HL-60 (cell line): ENCODE measurements at regions not wholly inside any gene's neighbourhood (a gene's known extent, or its start where the extent isn't known, plus 50 kb on each side); places are given as distances from the start of the nearest gene placed in this dataset.

Source experiments
- DNase-seq, 2 experiments: peaks; one replicate each; pipeline ENCODE4 v3.0.0-alpha.2; 2010 to 2020; ENCODE audit warnings: low read depth in 1 of 2, low spot score in 1 of 2
- H3K27ac ChIP-seq: fragments of 250-450 bp; sonication (Bioruptor Pico); replicated peaks from 2 replicates; pipeline ENCODE4 v1.5.1; 2020; ENCODE audit warnings: mild to moderate bottlenecking, moderate library complexity
- H3K27me3 ChIP-seq: fragments of 250-450 bp; sonication (Bioruptor Pico); 2 replicates; pipeline ENCODE4 v1.5.1; 2021; ENCODE audit warnings: mild to moderate bottlenecking, moderate library complexity; ENCODE audit not compliant: insufficient read depth, poor library complexity, severe bottlenecking
- H3K4me3 ChIP-seq: replicated peaks from 2 replicates; pipeline ENCODE4 v1.5.1; 2011; ENCODE audit warnings: mild to moderate bottlenecking, control low read depth, low read length; ENCODE audit not compliant: insufficient read depth
- GABPA ChIP-seq: IDR thresholded peaks from 2 replicates; pipeline ENCODE4 v1.6.1; 2012; ENCODE audit warnings: low read depth
- POLR2AphosphoS5 ChIP-seq: IDR thresholded peaks from 2 replicates; pipeline ENCODE4 v1.6.1; 2012; ENCODE audit warnings: low read depth
- REST ChIP-seq: IDR thresholded peaks from 2 replicates; pipeline ENCODE4 v1.6.1; 2012; ENCODE audit warnings: low read depth; ENCODE audit not compliant: insufficient replicate concordance
- SPI1 ChIP-seq: IDR thresholded peaks from 2 replicates; pipeline ENCODE4 v1.6.1; 2012; ENCODE audit warnings: low read depth, mild to moderate bottlenecking, borderline replicate concordance
- TF ChIP-seq, protein P1 (sequence below): IDR thresholded peaks from one replicate; pipeline ENCODE4 v1.5.1; 2011; ENCODE audit warnings: low read length, control low read depth, inconsistent platforms; ENCODE audit not compliant: insufficient read depth

DNA sequence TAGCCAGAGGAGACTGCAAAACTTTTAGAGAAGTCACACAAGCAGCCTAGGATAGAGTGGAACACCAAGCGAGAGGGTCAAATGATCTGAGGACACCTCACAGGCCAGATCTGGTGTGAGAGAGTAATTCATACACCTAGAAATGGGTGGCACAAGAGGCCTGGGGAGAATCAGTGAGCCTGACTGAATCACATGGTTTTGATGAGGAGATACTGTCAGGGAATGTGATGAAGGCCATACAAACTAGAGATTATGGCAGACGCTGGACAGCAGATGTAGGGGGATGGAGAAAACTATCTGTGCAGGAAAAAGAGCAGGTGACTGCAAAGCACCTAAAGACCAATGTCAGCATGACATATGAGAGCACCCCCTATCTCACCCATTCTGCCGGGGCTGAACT is 105.0 kb upstream of the TTC14 start:
- DNase-seq, result no peak
- Histone ChIP-seq H3K27ac (no peak overlapping the region), H3K4me3 (no peak overlapping the region), H3K27me3 (no peaks in the 10 kb centered on the region)
- TF ChIP-seq REST (no peak), POLR2AphosphoS5 (no peak), SPI1 (no peak), GABPA (no peak)
- TF ChIP-seq, protein P1, sequence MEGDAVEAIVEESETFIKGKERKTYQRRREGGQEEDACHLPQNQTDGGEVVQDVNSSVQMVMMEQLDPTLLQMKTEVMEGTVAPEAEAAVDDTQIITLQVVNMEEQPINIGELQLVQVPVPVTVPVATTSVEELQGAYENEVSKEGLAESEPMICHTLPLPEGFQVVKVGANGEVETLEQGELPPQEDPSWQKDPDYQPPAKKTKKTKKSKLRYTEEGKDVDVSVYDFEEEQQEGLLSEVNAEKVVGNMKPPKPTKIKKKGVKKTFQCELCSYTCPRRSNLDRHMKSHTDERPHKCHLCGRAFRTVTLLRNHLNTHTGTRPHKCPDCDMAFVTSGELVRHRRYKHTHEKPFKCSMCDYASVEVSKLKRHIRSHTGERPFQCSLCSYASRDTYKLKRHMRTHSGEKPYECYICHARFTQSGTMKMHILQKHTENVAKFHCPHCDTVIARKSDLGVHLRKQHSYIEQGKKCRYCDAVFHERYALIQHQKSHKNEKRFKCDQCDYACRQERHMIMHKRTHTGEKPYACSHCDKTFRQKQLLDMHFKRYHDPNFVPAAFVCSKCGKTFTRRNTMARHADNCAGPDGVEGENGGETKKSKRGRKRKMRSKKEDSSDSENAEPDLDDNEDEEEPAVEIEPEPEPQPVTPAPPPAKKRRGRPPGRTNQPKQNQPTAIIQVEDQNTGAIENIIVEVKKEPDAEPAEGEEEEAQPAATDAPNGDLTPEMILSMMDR, result no peak

DNA sequence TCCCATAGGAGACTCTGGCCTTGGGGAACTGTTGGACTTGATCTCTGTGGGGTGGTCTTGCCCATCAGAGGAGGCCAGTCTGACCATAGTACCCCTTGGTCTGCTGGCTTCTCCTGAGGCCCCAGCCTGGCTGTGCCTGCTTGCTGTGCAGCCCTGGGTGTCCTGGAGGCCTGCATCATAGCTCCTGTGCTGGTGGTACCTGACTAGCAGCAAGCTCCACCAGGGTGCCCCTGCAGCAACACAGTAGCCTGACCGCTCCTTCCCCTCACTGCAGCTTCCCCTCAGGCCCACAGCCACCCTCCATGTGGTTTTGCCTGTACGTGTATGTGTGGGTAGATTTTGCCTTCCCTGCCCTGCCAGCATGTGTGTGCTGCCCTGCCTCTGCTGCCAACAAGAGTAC is 85.6 kb upstream of the TTC14 start:
- H3K4me3 ChIP-seq, result no peak overlapping the region
- DNase-seq, result no peak
- H3K27me3 ChIP-seq, result no peaks in the 10 kb centered on the region
- TF ChIP-seq SPI1 (no peak), REST (no peak), GABPA (no peak), POLR2AphosphoS5 (no peak)
- TF ChIP-seq, protein P1, result no peak
- no peak overlapping the region for H3K27ac ChIP-seq

DNA sequence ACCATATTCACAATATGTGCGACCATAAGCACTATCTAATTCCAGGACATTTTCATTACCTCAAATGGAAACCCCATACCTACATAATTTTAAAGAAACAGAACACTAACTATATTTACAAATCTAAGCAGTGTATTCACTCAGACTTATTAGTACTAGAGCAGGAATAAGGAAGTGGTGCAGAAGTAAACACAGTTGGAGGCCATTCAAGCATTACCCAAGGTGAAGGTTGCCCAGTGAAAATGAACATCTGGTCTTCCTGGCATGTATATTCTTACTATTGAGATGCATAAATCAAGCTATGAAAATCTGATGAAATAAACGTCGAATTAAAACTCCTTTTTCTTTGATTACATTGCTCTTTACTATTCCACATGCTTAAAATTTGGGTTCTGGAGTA is 78.9 kb upstream of the TTC14 start:
- TF ChIP-seq REST, result no peak
- no peak for TF ChIP-seq POLR2AphosphoS5
- TF ChIP-seq, protein P1, result no peak
- TF ChIP-seq GABPA, result no peak
- peak; percentile 66; the same call in 1 of the 2 replicates for TF ChIP-seq SPI1
- DNase-seq, result no peak
- no peak overlapping the region for H3K27ac ChIP-seq
- no peaks in the 10 kb centered on the region for H3K27me3 ChIP-seq
- H3K4me3 ChIP-seq, result no peak overlapping the region
